Esophagus (tissue), 2 donors: ENCODE measurements at regions not wholly inside any gene's neighbourhood (a gene's known extent, or its start where the extent isn't known, plus 50 kb on each side); places are given as distances from the start of the nearest gene placed in this dataset.
"Not testable (repeated sequence)": the region's sequence is repeated elsewhere in the genome, so short reads cannot be mapped to it uniquely, and the experiment has no call there.

ENCODE experiments used
- H3K27ac ChIP-seq, 2 donors: one replicate each; pipeline ENCODE4 v1.5.1; 2013; ENCODE audit warnings: low read depth in 2 of 2, mild to moderate bottlenecking in 2 of 2, inconsistent platforms in 1 of 2, low read length in 1 of 2, moderate library complexity in 1 of 2
- H3K27me3 ChIP-seq, 2 donors: one replicate each; pipeline ENCODE4 v1.6.1; 2013; ENCODE audit warnings: low read length in 2 of 2, control low read depth in 1 of 2, mild to moderate bottlenecking in 1 of 2; ENCODE audit not compliant: insufficient read depth in 2 of 2, control insufficient read depth in 1 of 2
- H3K36me3 ChIP-seq, 2 donors: one replicate each; pipeline ENCODE4 v1.6.1; 2013; ENCODE audit warnings: low read length in 1 of 2; ENCODE audit not compliant: control insufficient read depth in 2 of 2, insufficient read depth in 2 of 2
- H3K4me1 ChIP-seq, 2 donors: one replicate each; pipeline ENCODE4 v1.6.1; 2013; ENCODE audit warnings: low read length in 1 of 2; ENCODE audit not compliant: control insufficient read depth in 2 of 2, insufficient read depth in 2 of 2
- H3K4me3 ChIP-seq, 2 donors: one replicate each; pipeline ENCODE4 v1.5.1; 2013; ENCODE audit warnings: low read length in 2 of 2, mild to moderate bottlenecking in 2 of 2, low read depth in 1 of 2, moderate library complexity in 1 of 2
- H3K9me3 ChIP-seq, 2 donors: one replicate each; pipeline ENCODE4 v1.6.1; 2013; ENCODE audit warnings: mild to moderate bottlenecking in 2 of 2, low read depth in 1 of 2, low read length in 1 of 2, moderate library complexity in 1 of 2; ENCODE audit not compliant: control insufficient read depth in 2 of 2, insufficient read depth in 1 of 2
- WGBS, 2 donors: extraction: QIAGEN DNeasy Blood & Tissue Kit; methylation state at CpG; one replicate each; pipeline ENCODE4 v1.1.7; 2013; 5-methylcytosine and 5-hydroxymethylcytosine counted together
- donor health status: healthy with polysubstance abuse.
- donor health status: Bipolar disorder and iron deficiency.

DNA sequence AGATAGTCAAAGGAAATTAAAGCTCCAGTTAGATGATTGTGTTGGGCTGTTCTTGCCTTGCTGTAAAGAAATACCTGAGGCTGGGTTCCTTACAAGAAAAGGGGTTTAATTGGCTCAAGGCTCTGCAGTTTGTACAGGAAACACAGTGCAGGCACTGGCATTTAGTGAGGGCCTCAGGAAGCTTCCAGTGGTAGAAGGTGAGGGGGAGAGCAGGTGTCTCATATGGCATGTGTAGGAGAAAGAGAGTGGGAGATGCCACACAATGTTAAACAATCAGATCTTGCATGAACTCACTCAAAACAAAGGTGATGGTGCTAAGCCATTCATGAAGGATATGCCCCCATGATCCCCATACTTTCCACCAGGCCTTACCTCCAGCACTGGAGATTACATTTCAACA is 493.5 kb upstream of the IMPG1 start:
- no peak overlapping the region for H3K4me3 ChIP-seq

DNA sequence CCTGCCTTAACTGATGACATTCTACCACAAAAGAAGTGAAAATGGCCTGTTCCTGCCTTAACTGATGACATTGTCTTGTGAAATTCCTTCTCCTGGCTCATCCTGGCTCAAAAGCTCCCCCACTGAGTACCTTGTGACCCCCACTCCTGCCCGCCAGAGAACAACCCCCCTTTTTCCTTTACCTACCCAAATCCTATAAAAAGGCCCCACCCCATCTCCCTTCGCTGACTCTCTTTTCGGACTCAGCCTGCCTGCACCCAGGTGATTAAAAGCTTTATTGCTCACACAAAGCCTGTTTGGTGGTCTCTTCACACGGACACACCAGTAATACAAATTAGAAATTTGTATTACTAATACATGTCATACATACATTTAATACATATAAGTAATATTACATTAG is 489.9 kb upstream of the IMPG1 start:
- H3K4me1 ChIP-seq, H3K36me3 ChIP-seq, H3K9me3 ChIP-seq, H3K27me3 ChIP-seq, H3K4me3 ChIP-seq, H3K27ac ChIP-seq: not testable (repeated sequence)
- 72 to 75% methylated on average over 4 of the region's 4 CpGs for WGBS, 2 donors

More for the DNA sequence above, 493.5 kb upstream of the IMPG1 start:
- H3K4me1 ChIP-seq: no peaks in the 10 kb centered on the region
- H3K9me3 ChIP-seq: peaks cover 0 to 6% of the 10 kb centered on the region in 2 donors
- no peaks in the 10 kb centered on the region for H3K27me3 ChIP-seq
- no peaks in the 10 kb centered on the region for H3K36me3 ChIP-seq
- H3K27ac ChIP-seq: no peak overlapping the region

DNA sequence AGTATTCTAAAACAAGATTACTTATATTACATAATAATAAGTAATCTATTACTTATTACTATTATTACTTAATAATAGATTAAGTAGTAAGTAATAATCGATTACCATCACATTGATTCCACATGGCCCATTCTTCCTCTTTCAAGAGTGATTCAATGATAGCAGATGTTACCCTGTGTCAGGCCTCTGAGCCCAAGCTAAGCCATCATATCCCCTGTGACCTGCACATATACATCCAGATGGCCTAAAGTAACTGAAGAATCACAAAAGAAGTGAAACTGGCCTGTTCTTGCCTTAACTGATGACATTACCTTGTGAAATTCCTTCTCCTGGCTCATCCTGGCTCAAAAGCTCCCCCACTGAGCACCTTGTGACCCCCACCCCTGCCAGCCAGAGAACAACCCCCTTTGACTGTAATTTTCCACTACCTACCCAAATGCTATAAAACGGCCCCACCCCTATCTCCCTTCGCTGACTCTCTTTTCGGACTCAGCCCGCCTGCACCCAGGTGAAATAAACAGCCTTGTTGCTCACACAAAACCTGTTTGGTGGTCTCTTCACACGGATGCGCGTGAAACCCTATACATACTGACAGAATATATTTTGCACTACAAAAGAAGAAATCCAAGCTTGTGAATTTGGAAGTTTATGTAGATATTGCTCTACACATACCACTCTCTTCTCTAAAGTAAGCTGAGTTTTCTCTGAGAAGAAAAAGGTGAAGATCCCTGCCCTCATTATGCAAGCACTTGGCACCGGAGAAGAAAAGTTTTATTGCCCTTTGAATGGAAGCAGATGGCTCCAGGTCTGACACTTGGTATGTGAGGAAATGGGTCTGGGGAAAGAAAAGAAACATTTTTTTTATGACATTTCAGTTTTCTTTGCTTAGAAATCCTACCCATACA is 488.6 kb upstream of the IMPG1 start:
- H3K4me1 ChIP-seq, H3K36me3 ChIP-seq, H3K9me3 ChIP-seq, H3K4me3 ChIP-seq, H3K27ac ChIP-seq, H3K27me3 ChIP-seq: not testable (repeated sequence)
- WGBS, 2 donors: 58 to 71% methylated on average over 9 of the region's 9 CpGs

DNA sequence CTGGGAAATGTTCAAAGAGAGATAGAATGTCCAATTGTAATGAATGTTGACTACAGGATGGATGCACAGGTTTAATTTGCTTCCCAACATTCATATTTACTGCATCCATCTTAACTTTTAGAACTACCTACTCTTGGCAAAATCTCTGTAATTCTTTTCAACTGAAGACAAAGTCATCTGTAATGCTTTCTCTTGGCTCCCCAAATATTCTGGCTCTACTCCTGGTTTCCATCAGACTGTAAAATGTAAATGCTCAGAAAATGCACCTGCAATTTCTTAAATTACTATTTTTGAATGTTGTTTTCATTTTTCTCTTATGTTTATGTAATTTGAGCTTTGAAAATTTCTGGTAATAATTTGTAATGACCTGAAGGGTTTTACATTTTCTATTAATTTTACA is 480.8 kb upstream of the IMPG1 start:
- Histone ChIP-seq H3K27ac (no peak overlapping the region), H3K4me1 (no peaks in the 10 kb centered on the region), H3K27me3 (no peaks in the 10 kb centered on the region), H3K36me3 (no peaks in the 10 kb centered on the region), H3K4me3 (no peak overlapping the region), H3K9me3 (no peaks in the 10 kb centered on the region)

DNA sequence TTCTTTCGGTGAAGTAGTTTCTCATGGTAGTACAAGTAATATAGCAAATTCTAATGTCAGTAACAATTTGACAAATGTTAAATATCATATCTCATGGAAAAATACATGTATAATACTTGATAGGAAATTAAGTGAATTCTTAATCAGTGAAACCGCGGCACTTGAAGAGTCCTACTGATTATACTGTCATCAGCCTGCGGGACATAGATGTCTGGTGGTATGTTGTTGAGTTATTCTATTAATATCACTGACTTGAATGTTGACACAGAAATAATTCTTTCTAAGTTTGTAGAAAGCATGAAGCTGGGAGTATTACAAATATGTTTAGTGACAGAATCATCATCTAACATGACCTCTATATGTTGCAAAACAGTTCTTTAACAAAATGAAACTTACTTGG is 479.8 kb upstream of the IMPG1 start:
- H3K27me3 ChIP-seq: no peaks in the 10 kb centered on the region
- H3K36me3 ChIP-seq: no peaks in the 10 kb centered on the region
- H3K4me3 ChIP-seq: no peak overlapping the region
- H3K4me1 ChIP-seq: no peaks in the 10 kb centered on the region
- no peak overlapping the region for H3K27ac ChIP-seq
- no peaks in the 10 kb centered on the region for H3K9me3 ChIP-seq
- WGBS, 2 donors: 81 to 86% methylated on average over 4 of the region's 4 CpGs

DNA sequence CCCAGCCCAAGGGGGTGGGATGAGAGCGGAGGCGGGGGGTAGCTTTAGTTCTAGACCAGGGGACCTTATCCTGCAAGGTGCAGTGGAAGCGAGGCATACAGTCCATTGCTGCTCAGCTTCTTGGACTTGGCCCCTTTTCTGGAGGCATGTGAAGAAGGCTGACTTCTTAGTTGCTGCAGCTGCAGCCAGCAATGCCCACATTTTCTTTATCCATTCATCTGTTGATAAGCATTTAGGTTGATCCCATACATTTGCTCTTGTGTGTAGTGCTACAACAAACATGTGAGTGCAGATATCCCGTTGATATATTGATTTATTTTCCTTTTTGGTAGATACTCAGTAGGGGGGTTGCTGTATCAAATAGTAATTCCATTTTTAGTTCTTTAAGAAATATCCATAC is 461.2 kb upstream of the IMPG1 start:
- 90 to 94% methylated on average over 4 of the region's 4 CpGs for WGBS, 2 donors
- Histone ChIP-seq H3K4me3 (no peak overlapping the region), H3K27me3 (no peaks in the 10 kb centered on the region), H3K36me3 (no peaks in the 10 kb centered on the region), H3K27ac (no peak overlapping the region), H3K9me3 (peaks cover 0 to 2% of the 10 kb centered on the region in 2 donors), H3K4me1 (no peaks in the 10 kb centered on the region)

DNA sequence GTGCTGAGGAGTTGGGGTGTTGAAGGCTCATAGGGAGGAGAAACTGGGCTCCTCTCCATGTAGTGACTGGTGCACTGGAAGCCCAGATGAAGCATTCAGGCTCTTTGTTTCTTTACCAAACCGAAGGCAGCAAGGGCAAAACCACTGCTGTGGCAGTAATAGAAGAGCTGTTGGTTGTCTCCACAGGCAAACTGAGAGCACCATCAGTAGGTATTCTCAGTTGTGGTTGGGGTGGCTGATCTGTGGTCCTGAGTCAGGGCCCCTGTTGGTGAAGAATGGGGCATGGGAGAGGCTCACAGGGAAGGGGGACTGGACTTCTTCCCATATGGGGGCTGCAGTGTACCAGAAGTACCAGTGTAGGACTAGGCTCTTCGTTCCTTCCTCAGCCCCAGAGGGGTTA is 460.2 kb upstream of the IMPG1 start:
- 59 to 68% methylated on average over 2 of the region's 2 CpGs for WGBS, 2 donors
- no peak overlapping the region for H3K27ac ChIP-seq
- H3K9me3 ChIP-seq: no peaks in the 10 kb centered on the region
- H3K4me1 ChIP-seq: no peaks in the 10 kb centered on the region
- no peak overlapping the region for H3K4me3 ChIP-seq
- H3K27me3 ChIP-seq: no peaks in the 10 kb centered on the region
- H3K36me3 ChIP-seq: no peaks in the 10 kb centered on the region

DNA sequence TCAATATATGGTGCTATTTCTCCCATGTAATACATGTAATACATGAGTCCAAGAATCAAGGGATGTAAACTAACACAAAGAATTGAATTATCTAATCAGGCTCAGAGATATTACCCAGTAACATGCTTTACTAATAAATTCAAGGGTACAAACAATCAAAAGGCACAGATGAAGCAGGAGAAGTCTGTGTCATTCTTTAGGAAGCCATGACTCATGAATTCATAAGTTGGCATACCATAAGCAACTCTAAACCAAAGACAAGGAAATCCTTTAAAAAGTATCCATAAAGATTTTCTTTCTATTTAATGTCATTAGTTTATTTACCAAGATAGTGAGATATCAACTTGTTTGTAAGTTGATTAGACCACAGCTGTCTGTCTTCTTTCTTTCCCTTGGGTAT is 446.0 kb upstream of the IMPG1 start:
- Histone ChIP-seq H3K36me3 (no peaks in the 10 kb centered on the region), H3K4me1 (no peaks in the 10 kb centered on the region), H3K9me3 (no peaks in the 10 kb centered on the region), H3K27me3 (no peaks in the 10 kb centered on the region), H3K4me3 (no peak overlapping the region), H3K27ac (no peak overlapping the region)

DNA sequence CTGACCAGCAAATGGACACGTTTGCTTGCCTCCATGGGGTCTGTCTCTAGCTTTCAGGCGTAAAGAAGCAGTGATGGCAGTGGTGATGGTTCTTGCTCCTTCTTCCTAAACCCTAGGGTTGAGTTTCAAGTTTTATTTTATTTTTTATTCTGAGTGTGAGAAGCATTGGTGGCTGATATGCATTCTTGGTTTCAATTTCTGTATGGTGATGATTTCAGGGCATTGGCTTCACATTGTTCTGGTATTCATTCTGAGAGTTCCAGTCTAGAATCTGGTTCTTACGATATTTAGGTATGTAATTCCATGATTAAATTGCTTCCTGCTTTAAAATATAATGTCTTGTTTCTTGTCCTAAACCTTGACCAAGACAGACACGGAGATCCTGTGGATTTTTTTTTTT is 444.5 kb upstream of the IMPG1 start:
- H3K27ac ChIP-seq: no peak overlapping the region
- H3K4me3 ChIP-seq: no peak overlapping the region
- no peaks in the 10 kb centered on the region for H3K9me3 ChIP-seq
- H3K4me1 ChIP-seq: no peaks in the 10 kb centered on the region
- H3K27me3 ChIP-seq: no peaks in the 10 kb centered on the region
- WGBS, 2 donors: 74 to 78% methylated on average over 4 of the region's 4 CpGs
- no peaks in the 10 kb centered on the region for H3K36me3 ChIP-seq

DNA sequence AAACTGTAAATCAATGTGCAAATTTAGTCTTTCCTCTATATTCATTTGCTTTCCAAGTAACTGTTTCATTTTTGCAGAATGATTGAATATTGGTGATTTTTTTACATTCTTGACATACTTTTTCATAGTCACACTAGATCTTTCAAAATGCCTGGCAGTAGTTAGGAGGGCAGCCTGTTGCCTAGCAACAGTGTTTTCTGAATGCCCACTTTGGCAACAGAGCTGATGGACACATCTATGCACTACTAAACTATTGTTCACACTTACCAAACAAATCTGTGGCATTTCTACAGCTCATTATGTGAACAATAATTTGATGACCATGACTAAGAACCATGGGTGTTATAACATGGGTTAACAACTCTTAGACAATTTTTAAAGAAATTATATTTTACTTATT is 438.0 kb upstream of the IMPG1 start:
- no peaks in the 10 kb centered on the region for H3K27me3 ChIP-seq
- no peaks in the 10 kb centered on the region for H3K36me3 ChIP-seq
- H3K4me1 ChIP-seq: no peaks in the 10 kb centered on the region
- H3K27ac ChIP-seq: no peak overlapping the region
- no peaks in the 10 kb centered on the region for H3K9me3 ChIP-seq
- H3K4me3 ChIP-seq: no peak overlapping the region
